ENCODE measurements at regions not wholly inside any gene's neighbourhood (a gene's known extent, or its start where the extent isn't known, plus 50 kb on each side); places are given as distances from the start of the nearest gene placed in this dataset.

- TF ChIP-seq EZH2 (optimal IDR thresholded peaks at IDR 0.05; ENCODE audit: low read depth, low read length) (no peak), EZH2phosphoT487 (IDR thresholded peaks at IDR 0.05; ENCODE audit: low read length) (no peak)
- TF ChIP-seq, protein P1, sequence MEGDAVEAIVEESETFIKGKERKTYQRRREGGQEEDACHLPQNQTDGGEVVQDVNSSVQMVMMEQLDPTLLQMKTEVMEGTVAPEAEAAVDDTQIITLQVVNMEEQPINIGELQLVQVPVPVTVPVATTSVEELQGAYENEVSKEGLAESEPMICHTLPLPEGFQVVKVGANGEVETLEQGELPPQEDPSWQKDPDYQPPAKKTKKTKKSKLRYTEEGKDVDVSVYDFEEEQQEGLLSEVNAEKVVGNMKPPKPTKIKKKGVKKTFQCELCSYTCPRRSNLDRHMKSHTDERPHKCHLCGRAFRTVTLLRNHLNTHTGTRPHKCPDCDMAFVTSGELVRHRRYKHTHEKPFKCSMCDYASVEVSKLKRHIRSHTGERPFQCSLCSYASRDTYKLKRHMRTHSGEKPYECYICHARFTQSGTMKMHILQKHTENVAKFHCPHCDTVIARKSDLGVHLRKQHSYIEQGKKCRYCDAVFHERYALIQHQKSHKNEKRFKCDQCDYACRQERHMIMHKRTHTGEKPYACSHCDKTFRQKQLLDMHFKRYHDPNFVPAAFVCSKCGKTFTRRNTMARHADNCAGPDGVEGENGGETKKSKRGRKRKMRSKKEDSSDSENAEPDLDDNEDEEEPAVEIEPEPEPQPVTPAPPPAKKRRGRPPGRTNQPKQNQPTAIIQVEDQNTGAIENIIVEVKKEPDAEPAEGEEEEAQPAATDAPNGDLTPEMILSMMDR (IDR thresholded peaks at IDR 0.05; ENCODE audit: low read length): no peak
Observed at GRCh38 chr2:8296306-8296705, 385.6 kb upstream of the ID2 start.
